Occipital lobe (tissue), 1 donor: ENCODE measurements at regions not wholly inside any gene's neighbourhood (a gene's known extent, or its start where the extent isn't known, plus 50 kb on each side); places are given as distances from the start of the nearest gene placed in this dataset.
A peak's percentile ranks its signal among the peaks of the same experiment; 100 is the strongest.

Experiments
- DNase-seq: peaks from one replicate; lab custom pipeline; 2025; lab: John Stamatoyannopoulos, UW

DNA sequence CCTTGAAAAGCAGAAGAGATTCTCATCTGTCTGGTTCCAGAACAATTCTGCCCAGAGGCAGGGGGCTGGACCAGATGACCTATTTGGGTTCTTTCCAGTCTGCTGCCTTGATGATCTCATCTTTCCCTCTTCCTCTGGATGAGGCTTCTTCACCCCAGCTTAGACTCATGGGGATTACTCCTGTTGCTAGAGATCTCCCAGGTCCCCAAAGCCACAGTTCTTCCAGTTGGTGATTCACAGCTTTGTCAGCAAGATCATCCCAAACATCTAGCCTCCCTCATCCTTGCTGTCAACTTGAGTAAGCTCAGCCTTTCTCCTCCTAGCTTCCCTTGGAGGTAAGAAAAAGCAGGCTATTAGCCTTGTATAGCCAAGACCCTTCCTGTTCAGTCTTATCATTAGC lies 64.2 kb upstream of the PJA1 start:
- DNase-seq: no peak

- no peak for DNase-seq
Observed at GRCh38 chrX:69228732-69229131, 63.5 kb upstream of the PJA1 start.

DNA sequence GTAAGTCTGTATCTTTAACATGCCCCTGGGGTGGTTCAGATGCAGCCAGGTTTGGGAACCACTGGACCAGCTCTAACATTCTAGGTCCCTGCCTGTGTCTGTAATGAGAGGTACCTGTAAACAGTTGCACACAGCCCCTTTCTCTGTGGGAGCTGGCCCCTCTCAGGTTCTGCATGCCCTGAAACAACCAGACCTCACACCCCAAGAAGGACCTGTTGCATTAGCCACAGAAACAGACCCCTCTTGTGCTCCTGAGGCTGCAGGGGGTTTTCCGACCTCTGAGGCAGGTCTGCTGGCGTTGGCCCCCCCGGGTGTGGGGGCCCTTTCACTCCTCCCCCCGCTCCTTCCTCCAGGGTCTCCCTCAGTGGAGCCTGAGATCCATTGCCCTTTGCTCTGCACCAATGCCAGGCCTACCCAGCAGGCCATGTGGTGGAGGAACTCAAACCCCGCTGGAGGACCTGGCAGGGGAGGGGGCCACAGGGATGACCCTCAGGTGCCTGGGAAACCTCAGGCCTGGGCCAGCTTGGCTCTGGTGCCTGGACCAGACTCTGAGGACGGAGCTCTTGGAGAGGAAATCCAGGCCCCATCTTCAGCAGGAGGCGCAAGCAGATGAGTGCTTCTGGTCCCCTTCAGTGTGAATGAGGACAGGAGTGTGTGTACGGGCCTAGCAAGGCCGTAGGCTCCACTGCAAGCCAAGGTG lies 61.4 kb upstream of the PJA1 start:
- DNase-seq: no peak

DNA sequence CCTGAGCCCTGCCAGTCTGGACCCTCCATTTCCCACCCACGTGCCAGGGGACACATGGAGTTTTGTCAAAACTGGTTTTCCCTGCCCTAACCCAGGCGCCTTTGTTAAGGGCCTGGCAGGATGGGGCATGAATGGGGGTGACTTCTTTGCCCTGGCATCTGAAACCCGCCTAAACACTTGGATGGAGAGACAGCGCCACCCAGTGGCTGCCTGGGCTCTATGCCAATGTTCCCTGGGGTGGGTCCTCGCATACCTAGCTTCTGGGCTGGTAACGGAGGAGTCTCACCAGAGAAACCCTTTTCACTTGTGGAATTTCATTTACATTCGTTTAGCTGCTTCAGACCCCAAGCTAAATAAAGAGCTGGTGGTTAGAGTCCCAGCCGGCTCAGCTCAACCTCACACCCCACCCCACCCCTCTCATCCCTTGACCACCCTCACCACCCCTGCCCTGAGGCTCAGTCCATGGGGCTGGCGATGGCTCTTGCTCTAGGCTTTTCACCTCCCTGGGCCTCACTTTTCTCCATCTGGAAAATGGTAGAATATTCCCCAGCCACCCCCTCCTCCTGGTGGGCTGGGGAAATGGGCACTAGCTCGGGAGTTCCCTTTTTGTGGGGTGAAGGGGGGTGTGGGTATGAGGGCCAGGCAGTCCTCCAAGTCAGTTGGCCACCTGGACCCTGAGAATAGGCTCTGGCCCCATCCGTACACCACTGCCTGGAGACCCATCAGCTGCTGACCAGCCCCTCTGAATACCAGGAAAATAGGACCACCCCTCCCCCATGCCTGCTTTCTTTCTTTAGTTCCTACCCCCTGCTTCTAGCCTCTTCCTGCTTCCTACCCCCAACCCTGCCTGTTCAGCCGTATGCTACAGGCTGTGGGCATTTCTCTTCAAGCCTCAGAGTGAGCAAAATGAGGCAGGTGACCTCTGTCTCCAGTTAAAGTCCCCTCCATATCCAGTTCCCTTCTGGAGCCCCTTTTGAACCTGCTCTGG lies 57.1 kb upstream of the PJA1 start:
- DNase-seq: peak; percentile 12

DNA sequence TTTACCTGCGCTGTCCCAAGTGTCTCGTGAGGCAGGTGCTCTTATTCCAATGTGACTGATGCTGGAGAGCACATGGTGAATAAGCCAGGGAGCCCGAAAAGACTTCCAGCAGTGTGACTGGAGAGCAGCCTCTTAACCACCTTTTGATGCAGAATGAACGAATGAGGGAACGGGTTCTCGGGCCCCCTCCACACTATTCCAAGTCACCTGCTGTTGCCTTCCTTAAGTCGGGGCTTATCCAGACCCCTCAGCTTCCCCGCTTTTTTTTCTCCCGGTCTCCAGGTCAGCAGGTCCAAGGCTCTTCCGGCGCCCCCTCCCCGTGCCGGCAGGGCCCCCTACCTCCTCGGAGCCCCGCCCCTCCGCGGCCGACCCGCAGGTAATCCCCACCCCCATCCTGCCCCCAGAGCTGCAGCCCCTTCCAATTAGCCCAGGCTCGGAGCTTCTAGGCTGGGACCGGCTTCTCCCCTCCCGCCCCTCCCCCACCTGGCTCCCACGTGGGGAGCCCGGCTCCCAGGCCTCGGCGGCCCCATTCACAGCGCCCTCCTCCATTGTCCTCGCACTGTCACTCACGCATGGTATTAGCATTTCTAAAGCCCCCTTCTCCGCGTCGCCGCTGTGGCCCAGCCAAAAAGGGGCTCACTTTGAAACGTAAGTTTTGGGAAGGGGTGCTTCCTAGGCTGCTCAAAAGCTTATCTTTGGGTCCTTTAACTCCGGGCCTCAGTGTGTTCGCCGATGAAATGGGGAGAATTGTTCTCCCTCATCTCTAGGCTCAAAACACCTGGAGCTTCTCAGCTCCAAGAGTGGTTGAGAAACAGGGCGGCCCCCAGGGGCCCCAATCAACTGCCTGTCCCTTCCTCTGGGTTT lies 56.2 kb upstream of the PJA1 start:
- DNase-seq: no peak

GRCh38 chrX:69218407-69218997 lies 53.2 kb upstream of the PJA1 start:
- no peak for DNase-seq

DNA sequence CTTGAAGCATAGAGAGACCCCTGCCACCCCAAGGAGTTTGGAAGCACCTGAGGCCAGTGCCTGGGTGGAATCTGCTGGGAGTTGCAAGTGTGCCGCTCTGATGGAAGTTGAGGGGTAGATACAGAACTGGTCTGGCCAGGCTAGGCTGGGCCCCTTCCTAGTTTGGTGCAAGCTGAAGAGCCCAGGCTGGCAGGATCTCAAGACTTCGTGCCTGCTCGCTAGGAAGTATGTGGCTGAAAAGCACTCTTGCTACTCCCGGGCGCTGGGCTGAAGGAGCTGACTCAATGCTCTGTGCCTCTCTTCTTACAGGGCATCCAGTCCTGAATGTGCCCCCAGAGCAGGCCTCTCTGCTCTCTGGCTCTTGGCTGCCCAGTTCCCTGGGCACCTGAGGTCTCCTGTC lies 51.7 kb upstream of the PJA1 start:
- DNase-seq: no peak

DNA sequence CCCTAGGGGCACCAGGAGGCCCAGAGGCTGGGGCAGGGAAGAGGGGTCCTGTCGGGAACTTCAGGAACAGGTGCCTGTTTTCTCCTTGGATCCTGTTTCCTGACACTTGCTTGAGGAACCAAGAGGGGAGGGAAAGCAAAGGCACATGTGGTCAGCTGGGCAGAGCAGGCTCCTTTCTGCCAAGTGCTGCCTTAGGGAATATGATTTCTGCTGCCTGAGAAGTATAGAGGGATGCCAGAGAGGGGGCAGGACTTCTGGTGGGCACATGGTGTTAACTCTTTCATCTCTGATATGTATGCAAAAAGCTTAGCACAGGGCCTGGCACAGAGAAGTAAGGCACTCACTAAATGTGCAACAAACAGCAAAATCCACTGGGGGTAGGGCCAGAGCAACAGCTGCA lies 51.2 kb upstream of the PJA1 start:
- DNase-seq: no peak

DNA sequence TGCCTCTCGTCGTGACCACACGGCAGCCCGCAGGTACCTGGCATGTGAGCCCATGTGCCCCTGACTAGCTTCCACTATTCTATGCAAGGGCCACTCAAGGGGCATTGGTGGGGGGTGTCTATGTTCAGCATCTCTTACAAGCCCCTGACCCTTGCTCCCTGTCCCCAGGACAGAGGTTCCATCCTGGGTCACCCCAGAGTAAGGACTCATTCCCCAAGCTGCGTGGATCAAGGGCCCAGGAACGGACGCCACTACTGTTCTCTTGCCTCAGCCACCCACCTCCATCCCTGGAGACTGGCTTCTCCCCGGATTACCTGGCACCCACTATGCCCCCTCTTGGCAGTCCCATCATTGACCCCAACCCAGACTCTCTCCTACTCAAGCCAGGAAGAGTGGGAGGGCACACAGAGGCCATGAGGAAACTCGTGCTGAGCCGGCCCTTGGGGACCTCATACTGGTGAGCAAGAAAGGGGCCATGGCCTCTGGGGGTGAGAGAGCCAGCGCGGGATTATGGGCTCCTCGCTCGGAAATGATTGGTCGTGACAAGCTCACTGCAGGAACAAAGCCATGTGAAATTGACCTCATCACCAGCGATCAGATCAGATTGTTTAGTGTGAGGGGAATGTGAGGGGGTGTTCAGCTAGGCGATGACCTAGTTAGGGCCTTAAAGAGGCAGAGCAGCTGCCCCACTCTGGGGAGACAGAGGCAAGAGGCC lies 50.1 kb upstream of the PJA1 start:
- DNase-seq: no peak
